CD8-positive, alpha-beta memory T cell (primary cell): ENCODE measurements at regions not wholly inside any gene's neighbourhood (a gene's known extent, or its start where the extent isn't known, plus 50 kb on each side); places are given as distances from the start of the nearest gene placed in this dataset.

Experiments
- CTCF ChIA-PET: fragments of 350-600 bp; sonication (Branson Sonifier 250); formaldehyde crosslinking; loops from one replicate; lab custom pipeline; 2021; ENCODE audit warnings: antibody characterized with exemption; lab: Charles Lee
- POLR2A ChIA-PET: fragments of 350-600 bp; sonication (Branson Sonifier 250); formaldehyde crosslinking; loops from one replicate; lab custom pipeline; 2021; ENCODE audit warnings: antibody characterized with exemption; lab: Charles Lee
- DNase-seq, 5 donors: peaks; one replicate each; pipeline versions ENCODE4 v3.0.0 to v3.0.0-alpha.2; 2020 to 2022; ENCODE audit warnings: mixed read lengths in 1 of 5
- H3K27ac ChIP-seq: one replicate; pipeline ENCODE4 v1.7.0; 2013; ENCODE audit warnings: low read depth, mild to moderate bottlenecking, low read length, moderate library complexity
- H3K27me3 ChIP-seq: 2 replicates; pipeline ENCODE4 v1.7.0; 2013; ENCODE audit warnings: low read length, mild to moderate bottlenecking; ENCODE audit not compliant: insufficient read depth, poor library complexity, severe bottlenecking
- H3K36me3 ChIP-seq: 2 replicates; pipeline ENCODE4 v1.7.0; 2013; ENCODE audit warnings: mild to moderate bottlenecking, low read length, moderate library complexity; ENCODE audit not compliant: insufficient read depth
- H3K4me1 ChIP-seq: 2 replicates; pipeline ENCODE4 v1.7.0; 2013; ENCODE audit warnings: mild to moderate bottlenecking, low read length, moderate library complexity; ENCODE audit not compliant: insufficient read depth
- H3K4me3 ChIP-seq: 2 replicates; pipeline ENCODE4 v1.7.0; 2013; ENCODE audit warnings: mild to moderate bottlenecking, low read length
- H3K9me3 ChIP-seq: 2 replicates; pipeline ENCODE4 v1.7.0; 2013; ENCODE audit warnings: mild to moderate bottlenecking, low read length
- H3K27ac Mint-ChIP-seq, 8 donors: one replicate each; pipeline ENCODE4 v1.8.0; 2020 to 2021; ENCODE audit warnings: mixed read lengths in 8 of 8, mild to moderate bottlenecking in 6 of 8, inconsistent platforms in 3 of 8, moderate library complexity in 3 of 8
- H3K27me3 Mint-ChIP-seq, 2 donors: one replicate each; pipeline ENCODE4 v1.8.0; 2020 to 2021; ENCODE audit warnings: mixed read lengths in 2 of 2, mild to moderate bottlenecking in 1 of 2, moderate library complexity in 1 of 2
- H3K36me3 Mint-ChIP-seq, 3 donors: one replicate each; pipeline ENCODE4 v1.8.0; 2020 to 2021; ENCODE audit warnings: mixed read lengths in 3 of 3, inconsistent platforms in 1 of 3, mild to moderate bottlenecking in 1 of 3
- H3K4me1 Mint-ChIP-seq, 3 donors: one replicate each; pipeline ENCODE4 v1.8.0; 2020 to 2021; ENCODE audit warnings: mixed read lengths in 3 of 3, inconsistent platforms in 1 of 3, mild to moderate bottlenecking in 1 of 3
- H3K4me3 Mint-ChIP-seq, 7 donors: one replicate each; pipeline ENCODE4 v1.8.0; 2020 to 2021; ENCODE audit warnings: mixed read lengths in 7 of 7, mild to moderate bottlenecking in 6 of 7, moderate library complexity in 4 of 7, inconsistent platforms in 2 of 7
- H3K9me3 Mint-ChIP-seq, 5 donors: one replicate each; pipeline ENCODE4 v1.8.0; 2020 to 2022; ENCODE audit warnings: mixed read lengths in 5 of 5, mild to moderate bottlenecking in 3 of 5, moderate library complexity in 2 of 5, inconsistent platforms in 1 of 5

GRCh38 chr1:118588566-118588965 lies 399.6 kb downstream of the TBX15 start:
- Mint-ChIP-seq H3K27me3 (no peaks in the 10 kb centered on the region), H3K9me3 (peaks cover 4 to 13% (median 9%) of the 10 kb centered on the region in 5 donors), H3K4me1 (no peaks in the 10 kb centered on the region), H3K27ac (no peak overlapping the region), H3K4me3 (no peak overlapping the region), H3K36me3 (no peaks in the 10 kb centered on the region)
- no peak overlapping the region for H3K27ac ChIP-seq
- ChIA-PET CTCF (no interaction called here), POLR2A (no interaction called here)
- no peak for DNase-seq
- H3K4me3 ChIP-seq, result no peak overlapping the region
- no peaks in the 10 kb centered on the region for H3K36me3 ChIP-seq
- H3K4me1 ChIP-seq, result no peaks in the 10 kb centered on the region
- no peaks in the 10 kb centered on the region for H3K27me3 ChIP-seq
- H3K9me3 ChIP-seq, result no peaks in the 10 kb centered on the region

GRCh38 chr1:118578276-118578675 lies 393.2 kb upstream of the SPAG17 start:
- H3K27me3 ChIP-seq, result no peaks in the 10 kb centered on the region
- Mint-ChIP-seq H3K4me1 (no peaks in the 10 kb centered on the region), H3K9me3 (peaks cover 16 to 39% (median 19%) of the 10 kb centered on the region in 5 donors), H3K27ac (no peak overlapping the region), H3K4me3 (no peak overlapping the region), H3K36me3 (no peaks in the 10 kb centered on the region), H3K27me3 (no peaks in the 10 kb centered on the region)
- ChIA-PET CTCF (no interaction called here), POLR2A (no interaction called here)
- DNase-seq, result no peak
- H3K9me3 ChIP-seq, result peaks cover 7% of the 10 kb centered on the region
- H3K4me3 ChIP-seq, result no peak overlapping the region
- no peaks in the 10 kb centered on the region for H3K4me1 ChIP-seq
- no peak overlapping the region for H3K27ac ChIP-seq
- H3K36me3 ChIP-seq, result no peaks in the 10 kb centered on the region

GRCh38 chr1:118575060-118575459 lies 390.0 kb upstream of the SPAG17 start:
- Mint-ChIP-seq H3K4me1 (no peaks in the 10 kb centered on the region), H3K9me3 (peaks cover 17 to 30% (median 21%) of the 10 kb centered on the region in 5 donors), H3K36me3 (no peaks in the 10 kb centered on the region), H3K27ac (no peak overlapping the region), H3K4me3 (no peak overlapping the region), H3K27me3 (no peaks in the 10 kb centered on the region)
- H3K9me3 ChIP-seq, result peaks cover 7% of the 10 kb centered on the region
- POLR2A ChIA-PET, result no interaction called here
- no peak for DNase-seq
- H3K36me3 ChIP-seq, result no peaks in the 10 kb centered on the region
- no peaks in the 10 kb centered on the region for H3K4me1 ChIP-seq
- CTCF ChIA-PET, result no interaction called here
- no peaks in the 10 kb centered on the region for H3K27me3 ChIP-seq
- no peak overlapping the region for H3K4me3 ChIP-seq
- H3K27ac ChIP-seq, result no peak overlapping the region

- CTCF ChIA-PET, result no interaction called here
- H3K9me3 Mint-ChIP-seq, result peaks cover 0 to 24% (median 5%) of the 10 kb centered on the region in 5 donors
- H3K4me1 ChIP-seq, result no peaks in the 10 kb centered on the region
- H3K36me3 Mint-ChIP-seq, result no peaks in the 10 kb centered on the region
- no peak overlapping the region for H3K4me3 Mint-ChIP-seq
- no peak overlapping the region for H3K27ac Mint-ChIP-seq
- H3K27me3 ChIP-seq, result no peaks in the 10 kb centered on the region
- POLR2A ChIA-PET, result no interaction called here
- no peaks in the 10 kb centered on the region for H3K9me3 ChIP-seq
- H3K4me3 ChIP-seq, result no peak overlapping the region
- H3K4me1 Mint-ChIP-seq, result no peaks in the 10 kb centered on the region
- H3K27me3 Mint-ChIP-seq, result no peaks in the 10 kb centered on the region
- H3K36me3 ChIP-seq, result no peaks in the 10 kb centered on the region
- no peak for DNase-seq
- H3K27ac ChIP-seq, result no peak overlapping the region
Measured at GRCh38 chr1:118564961-118565703, 380.1 kb upstream of the SPAG17 start.

GRCh38 chr1:118563981-118564951 lies 379.2 kb upstream of the SPAG17 start:
- H3K4me3 ChIP-seq, result no peak overlapping the region
- POLR2A ChIA-PET, result no interaction called here
- no peaks in the 10 kb centered on the region for H3K4me1 Mint-ChIP-seq
- H3K27ac Mint-ChIP-seq, result no peak overlapping the region
- H3K27ac ChIP-seq, result no peak overlapping the region
- H3K9me3 ChIP-seq, result no peaks in the 10 kb centered on the region
- no peaks in the 10 kb centered on the region for H3K4me1 ChIP-seq
- H3K9me3 Mint-ChIP-seq, result peaks cover 0 to 29% (median 5%) of the 10 kb centered on the region in 5 donors
- no peak for DNase-seq
- H3K4me3 Mint-ChIP-seq, result no peak overlapping the region
- H3K36me3 ChIP-seq, result no peaks in the 10 kb centered on the region
- H3K36me3 Mint-ChIP-seq, result no peaks in the 10 kb centered on the region
- H3K27me3 ChIP-seq, result no peaks in the 10 kb centered on the region
- H3K27me3 Mint-ChIP-seq, result no peaks in the 10 kb centered on the region
- CTCF ChIA-PET, result no interaction called here

- Mint-ChIP-seq H3K27me3 (no peaks in the 10 kb centered on the region), H3K36me3 (no peaks in the 10 kb centered on the region), H3K27ac (no peak overlapping the region), H3K4me3 (no peak overlapping the region), H3K9me3 (peaks cover 0 to 18% (median 4%) of the 10 kb centered on the region in 5 donors), H3K4me1 (no peaks in the 10 kb centered on the region)
- no peaks in the 10 kb centered on the region for H3K4me1 ChIP-seq
- H3K36me3 ChIP-seq, result no peaks in the 10 kb centered on the region
- no peak overlapping the region for H3K27ac ChIP-seq
- ChIA-PET POLR2A (no interaction called here), CTCF (no interaction called here)
- no peaks in the 10 kb centered on the region for H3K9me3 ChIP-seq
- H3K4me3 ChIP-seq, result no peak overlapping the region
- DNase-seq, result no peak
- H3K27me3 ChIP-seq, result no peaks in the 10 kb centered on the region
Measured at GRCh38 chr1:118558933-118559332, 373.9 kb upstream of the SPAG17 start.

GRCh38 chr1:118556936-118557335 lies 371.9 kb upstream of the SPAG17 start:
- CTCF ChIA-PET, result no interaction called here
- no peaks in the 10 kb centered on the region for H3K4me1 Mint-ChIP-seq

GRCh38 chr1:118555638-118556037 lies 370.6 kb upstream of the SPAG17 start:
- Histone ChIP-seq H3K27ac (no peak overlapping the region), H3K4me1 (no peaks in the 10 kb centered on the region), H3K9me3 (no peaks in the 10 kb centered on the region), H3K4me3 (no peak overlapping the region), H3K36me3 (no peaks in the 10 kb centered on the region), H3K27me3 (no peaks in the 10 kb centered on the region)
- Mint-ChIP-seq H3K27me3 (no peaks in the 10 kb centered on the region), H3K27ac (no peak overlapping the region), H3K4me3 (no peak overlapping the region), H3K9me3 (peaks cover 7 to 18% (median 16%) of the 10 kb centered on the region in 5 donors), H3K4me1 (no peaks in the 10 kb centered on the region), H3K36me3 (no peaks in the 10 kb centered on the region)
- ChIA-PET POLR2A (no interaction called here), CTCF (no interaction called here)
- no peak for DNase-seq

More at GRCh38 chr1:118556936-118557335, 371.9 kb upstream of the SPAG17 start:
- H3K9me3 ChIP-seq, result no peaks in the 10 kb centered on the region
- Mint-ChIP-seq H3K9me3 (peaks cover 3 to 20% (median 14%) of the 10 kb centered on the region in 5 donors), H3K27ac (no peak overlapping the region), H3K36me3 (no peaks in the 10 kb centered on the region), H3K4me3 (no peak overlapping the region), H3K27me3 (no peaks in the 10 kb centered on the region)
- POLR2A ChIA-PET, result no interaction called here
- H3K27ac ChIP-seq, result no peak overlapping the region
- no peaks in the 10 kb centered on the region for H3K27me3 ChIP-seq
- no peak for DNase-seq
- H3K4me3 ChIP-seq, result no peak overlapping the region
- no peaks in the 10 kb centered on the region for H3K36me3 ChIP-seq
- no peaks in the 10 kb centered on the region for H3K4me1 ChIP-seq
